Mesenchymal stem cell (in vitro differentiated cells and primary cell): ENCODE measurements at regions not wholly inside any gene's neighbourhood (a gene's known extent, or its start where the extent isn't known, plus 50 kb on each side); places are given as distances from the start of the nearest gene placed in this dataset.

Source experiments
- DNase-seq: peaks from one replicate; pipeline ENCODE4 v3.0.0-alpha.2; 2013
- H2AFZ ChIP-seq: one replicate; pipeline ENCODE4 v1.6.1; 2013; ENCODE audit warnings: low read depth, mild to moderate bottlenecking, control low read depth, inconsistent platforms, low read length, moderate library complexity
- H2AK5ac ChIP-seq: 2 replicates; pipeline ENCODE4 v1.6.1; 2013; ENCODE audit warnings: low read length, moderate library complexity, mild to moderate bottlenecking, inconsistent platforms; ENCODE audit not compliant: severe bottlenecking
- H2BK120ac ChIP-seq: one replicate; pipeline ENCODE4 v1.6.1; 2013; ENCODE audit warnings: low read depth, mild to moderate bottlenecking, inconsistent platforms, low read length, moderate library complexity
- H2BK12ac ChIP-seq, 2 experiments: one replicate each; pipeline ENCODE4 v1.6.1; 2013; ENCODE audit warnings: inconsistent platforms in 2 of 2, low read length in 2 of 2, mild to moderate bottlenecking in 2 of 2, moderate library complexity in 2 of 2, control low read depth in 1 of 2
- H2BK15ac ChIP-seq: one replicate; pipeline ENCODE4 v1.6.1; 2013; ENCODE audit warnings: mild to moderate bottlenecking, low read depth, inconsistent platforms; ENCODE audit not compliant: poor library complexity, severe bottlenecking
- H2BK5ac ChIP-seq: 2 replicates; pipeline ENCODE4 v1.6.1; 2013; ENCODE audit warnings: low read depth, mild to moderate bottlenecking, low read length, control low read depth, inconsistent platforms; ENCODE audit not compliant: poor library complexity, severe bottlenecking
- H3K14ac ChIP-seq, 2 experiments: one replicate each; pipeline ENCODE4 v1.6.1; 2013; ENCODE audit warnings: inconsistent platforms in 2 of 2, low read length in 2 of 2, control low read depth in 1 of 2, mild to moderate bottlenecking in 1 of 2, moderate library complexity in 1 of 2
- H3K18ac ChIP-seq, 2 experiments: one replicate each; pipeline ENCODE4 v1.6.1; 2013; ENCODE audit warnings: inconsistent platforms in 2 of 2, low read length in 2 of 2, control low read depth in 1 of 2, low read depth in 1 of 2, mild to moderate bottlenecking in 1 of 2
- H3K23ac ChIP-seq, 2 experiments: one replicate each; pipeline ENCODE4 v1.6.1; 2013; ENCODE audit warnings: inconsistent platforms in 2 of 2, low read length in 2 of 2, mild to moderate bottlenecking in 2 of 2, moderate library complexity in 2 of 2, control low read depth in 1 of 2
- H3K27ac ChIP-seq: 2 replicates; pipeline ENCODE4 v1.5.1; 2013; ENCODE audit warnings: mild to moderate bottlenecking, moderate library complexity, low read length, control low read depth, inconsistent platforms; ENCODE audit not compliant: poor library complexity, severe bottlenecking
- H3K27me3 ChIP-seq, 2 experiments: 2 replicates each; pipeline versions ENCODE4 v1.6.1 to v1.7.0; 2013; ENCODE audit warnings: low read length in 2 of 2, mild to moderate bottlenecking in 2 of 2, moderate library complexity in 2 of 2, control low read depth in 1 of 2, inconsistent platforms in 1 of 2; ENCODE audit not compliant: control insufficient read depth in 1 of 2, insufficient read depth in 1 of 2
- H3K36me3 ChIP-seq, 2 experiments: 2 replicates each; pipeline versions ENCODE4 v1.6.1 to v1.7.0; 2013; ENCODE audit warnings: low read length in 2 of 2, control low read depth in 1 of 2, inconsistent platforms in 1 of 2, low read depth in 1 of 2, mild to moderate bottlenecking in 1 of 2; ENCODE audit not compliant: insufficient read depth in 2 of 2, control insufficient read depth in 1 of 2
- H3K4ac ChIP-seq, 2 experiments: one replicate each; pipeline ENCODE4 v1.6.1; 2013; ENCODE audit warnings: inconsistent platforms in 2 of 2, low read length in 2 of 2, mild to moderate bottlenecking in 2 of 2, moderate library complexity in 2 of 2, control low read depth in 1 of 2, low read depth in 1 of 2
- H3K4me1 ChIP-seq: 2 replicates; pipeline ENCODE4 v1.6.1; 2013; ENCODE audit warnings: low read depth, low read length, control low read depth; ENCODE audit not compliant: control insufficient read depth, insufficient read depth
- H3K4me2 ChIP-seq: 2 replicates; pipeline ENCODE4 v1.6.1; 2013; ENCODE audit warnings: low read length, mild to moderate bottlenecking, inconsistent platforms; ENCODE audit not compliant: poor library complexity, severe bottlenecking
- H3K4me3 ChIP-seq, 2 experiments: 2 replicates each; pipeline versions ENCODE4 v1.5.1 to v1.7.0; 2013; ENCODE audit warnings: low read length in 2 of 2, mild to moderate bottlenecking in 2 of 2, control low read depth in 1 of 2, low read depth in 1 of 2; ENCODE audit not compliant: insufficient read depth in 1 of 2
- H3K79me1 ChIP-seq: replicated peaks from 2 replicates; pipeline ENCODE4 v1.6.1; 2013; ENCODE audit warnings: mild to moderate bottlenecking, control low read depth, low read length, inconsistent platforms; ENCODE audit not compliant: poor library complexity, severe bottlenecking
- H3K9ac ChIP-seq: 2 replicates; pipeline ENCODE4 v1.7.0; 2013; ENCODE audit warnings: mild to moderate bottlenecking, low read length, moderate library complexity
- H3K9me3 ChIP-seq: 2 replicates; pipeline ENCODE4 v1.7.0; 2013; ENCODE audit warnings: mild to moderate bottlenecking, low read length; ENCODE audit not compliant: control insufficient read depth
- H4K8ac ChIP-seq: one replicate; pipeline ENCODE4 v1.6.1; 2013; ENCODE audit warnings: inconsistent platforms, mild to moderate bottlenecking, low read length, moderate library complexity
- H4K91ac ChIP-seq: one replicate; pipeline ENCODE4 v1.6.1; 2013; ENCODE audit warnings: mild to moderate bottlenecking, low read length, inconsistent platforms
- WGBS: methylation state at CpG from one replicate; pipeline ENCODE4 v1.1.7; 2013; ENCODE audit warnings: mixed read lengths; 5-methylcytosine and 5-hydroxymethylcytosine counted together

DNA sequence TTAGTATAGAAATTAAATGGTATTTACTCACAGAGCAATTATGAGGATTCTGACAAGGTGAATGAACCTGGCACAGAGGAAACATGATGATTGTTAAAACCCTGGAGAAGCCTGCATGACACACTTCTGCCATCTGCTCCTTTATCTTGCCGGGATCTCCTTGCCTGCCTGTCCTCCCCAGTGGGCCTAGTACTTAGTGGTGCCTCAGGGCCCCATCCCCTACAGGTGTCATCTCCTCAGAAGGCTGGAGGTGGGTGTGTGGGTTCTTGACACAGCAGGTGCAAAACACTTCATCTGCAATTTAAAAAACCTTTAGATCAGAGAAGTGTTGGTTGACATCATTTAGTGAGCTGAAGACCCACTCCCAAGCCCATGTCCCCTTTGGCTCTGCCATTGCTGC, 261.2 kb downstream of the ADRA2A start:
- no peak overlapping the region for H2BK5ac ChIP-seq
- no peak overlapping the region for H3K18ac ChIP-seq
- no peak overlapping the region for H2AK5ac ChIP-seq
- peaks cover 0 to 13% of the 10 kb centered on the region in 2 experiments for H3K27me3 ChIP-seq
- no peak overlapping the region for H3K4ac ChIP-seq
- H3K4me2 ChIP-seq, result no peak overlapping the region
- H3K36me3 ChIP-seq, result no peaks in the 10 kb centered on the region
- H3K14ac ChIP-seq, result no peak overlapping the region
- peaks cover 28% of the 10 kb centered on the region for H3K9me3 ChIP-seq
- WGBS, result 80% methylated on average over 1 of the region's 1 CpG
- no peak overlapping the region for H4K91ac ChIP-seq
- no peak overlapping the region for H3K23ac ChIP-seq
- no peak overlapping the region for H3K9ac ChIP-seq
- no peak overlapping the region for H2BK12ac ChIP-seq
- H2BK120ac ChIP-seq, result no peak overlapping the region
- H4K8ac ChIP-seq, result no peak overlapping the region
- no peak overlapping the region for H2BK15ac ChIP-seq
- H3K79me1 ChIP-seq, result no peaks in the 10 kb centered on the region
- H3K4me1 ChIP-seq, result no peaks in the 10 kb centered on the region
- DNase-seq, result no peak
- H3K27ac ChIP-seq, result no peak overlapping the region
- no peak overlapping the region for H3K4me3 ChIP-seq
- H2AFZ ChIP-seq, result no peak overlapping the region

- WGBS, result 92% methylated on average over 3 of the region's 5 CpGs
Observed at GRCh38 chr10:111338805-111339204, 262.0 kb downstream of the ADRA2A start.

DNA sequence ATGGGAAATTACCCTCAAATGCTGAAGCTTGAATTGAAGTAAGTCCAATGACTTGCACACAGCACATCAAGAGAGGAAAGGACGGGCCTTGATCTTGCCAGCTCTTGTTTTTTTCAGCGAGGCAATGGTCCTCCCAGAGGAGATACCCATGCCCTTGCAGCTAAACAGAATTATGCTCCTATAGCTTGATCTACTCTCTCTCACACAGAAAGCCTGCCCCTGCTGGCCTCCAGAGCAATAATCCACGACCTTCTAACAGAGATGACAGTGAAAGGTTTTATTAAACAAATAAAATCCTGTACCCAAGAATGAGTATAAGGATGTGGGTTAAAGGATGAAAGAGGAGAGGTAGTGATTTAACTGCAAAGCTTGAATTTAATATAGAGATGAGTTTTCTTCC, 268.0 kb downstream of the ADRA2A start:
- Histone ChIP-seq H3K27ac (no peak overlapping the region), H3K79me1 (no peaks in the 10 kb centered on the region), H4K91ac (no peak overlapping the region), H2AK5ac (no peak overlapping the region), H3K9ac (no peak overlapping the region), H3K36me3 (no peaks in the 10 kb centered on the region), H3K27me3 (peaks cover 0 to 11% of the 10 kb centered on the region in 2 experiments), H3K14ac (no peak overlapping the region), H2BK120ac (no peak overlapping the region), H2AFZ (no peak overlapping the region), H4K8ac (no peak overlapping the region), H3K23ac (no peak overlapping the region), H3K4me2 (no peak overlapping the region), H3K4ac (no peak overlapping the region), H3K9me3 (peaks cover 14% of the 10 kb centered on the region), H3K18ac (no peak overlapping the region), H3K4me3 (no peak overlapping the region), H3K4me1 (no peaks in the 10 kb centered on the region), H2BK5ac (no peak overlapping the region), H2BK12ac (no peak overlapping the region), H2BK15ac (no peak overlapping the region)
- 49% methylated on average over 2 of the region's 3 CpGs for WGBS
- DNase-seq, result no peak

More at GRCh38 chr10:111338805-111339204, 262.0 kb downstream of the ADRA2A start:
- no peaks in the 10 kb centered on the region for H3K36me3 ChIP-seq
- H3K4me1 ChIP-seq, result no peaks in the 10 kb centered on the region
- no peak overlapping the region for H3K18ac ChIP-seq
- H2BK120ac ChIP-seq, result no peak overlapping the region
- no peak overlapping the region for H3K9ac ChIP-seq
- no peak overlapping the region for H2BK5ac ChIP-seq
- H3K23ac ChIP-seq, result no peak overlapping the region
- H4K91ac ChIP-seq, result no peak overlapping the region
- no peak overlapping the region for H3K4ac ChIP-seq
- H2AK5ac ChIP-seq, result no peak overlapping the region
- no peak overlapping the region for H3K4me3 ChIP-seq
- no peak overlapping the region for H2AFZ ChIP-seq
- no peak overlapping the region for H2BK12ac ChIP-seq
- no peak overlapping the region for H3K14ac ChIP-seq
- H3K9me3 ChIP-seq, result peaks cover 23% of the 10 kb centered on the region
- no peak overlapping the region for H3K27ac ChIP-seq
- no peaks in the 10 kb centered on the region for H3K79me1 ChIP-seq
- peaks cover 0 to 13% of the 10 kb centered on the region in 2 experiments for H3K27me3 ChIP-seq
- no peak for DNase-seq
- no peak overlapping the region for H4K8ac ChIP-seq
- no peak overlapping the region for H2BK15ac ChIP-seq
- no peak overlapping the region for H3K4me2 ChIP-seq

DNA sequence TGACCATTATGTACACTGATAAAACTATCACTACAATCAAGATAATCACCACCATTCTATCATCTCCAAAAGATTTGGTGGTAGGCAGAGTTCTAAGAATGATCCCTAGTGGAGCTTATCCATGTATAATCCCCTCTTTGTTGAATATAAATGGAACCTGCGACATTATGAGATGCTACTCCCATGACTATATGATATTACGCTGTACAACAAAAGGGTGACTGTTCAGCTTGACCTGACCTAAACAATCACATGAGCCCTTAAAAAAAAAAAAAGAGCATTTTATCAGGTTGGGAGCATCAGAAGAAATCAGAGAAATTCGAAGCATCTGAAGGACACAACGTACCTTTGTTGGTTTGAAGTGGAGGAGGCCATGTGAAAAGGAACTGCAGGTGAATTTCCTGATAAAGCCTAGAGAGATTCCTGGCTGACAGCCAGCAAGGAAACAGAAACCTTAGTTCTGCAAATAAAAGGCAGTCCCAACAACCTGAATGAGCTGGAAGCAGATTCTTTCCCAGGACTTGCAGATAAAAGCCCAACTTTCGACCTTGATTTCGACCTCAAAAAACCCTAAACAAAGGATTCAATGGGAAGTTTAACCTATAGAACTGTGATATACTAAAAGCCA, 270.7 kb downstream of the ADRA2A start:
- DNase-seq, result no peak

More for the DNA sequence above, 270.7 kb downstream of the ADRA2A start:
- no peak overlapping the region for H3K4me3 ChIP-seq
- no peak overlapping the region for H4K91ac ChIP-seq
- no peak overlapping the region for H3K4ac ChIP-seq
- H3K4me1 ChIP-seq, result no peaks in the 10 kb centered on the region
- H3K27ac ChIP-seq, result no peak overlapping the region
- H3K79me1 ChIP-seq, result no peaks in the 10 kb centered on the region
- H2AK5ac ChIP-seq, result no peak overlapping the region
- no peak overlapping the region for H3K23ac ChIP-seq
- 73% methylated on average over 4 of the region's 6 CpGs for WGBS
- no peak overlapping the region for H4K8ac ChIP-seq
- H2AFZ ChIP-seq, result no peak overlapping the region
- no peak overlapping the region for H2BK12ac ChIP-seq
- no peak overlapping the region for H2BK120ac ChIP-seq
- H3K36me3 ChIP-seq, result no peaks in the 10 kb centered on the region
- H3K4me2 ChIP-seq, result no peak overlapping the region
- H3K27me3 ChIP-seq, result peaks cover 0 to 11% of the 10 kb centered on the region in 2 experiments
- H2BK5ac ChIP-seq, result no peak overlapping the region
- no peak overlapping the region for H3K14ac ChIP-seq
- no peak overlapping the region for H3K18ac ChIP-seq
- H2BK15ac ChIP-seq, result no peak overlapping the region
- H3K9ac ChIP-seq, result no peak overlapping the region
- peaks cover 4% of the 10 kb centered on the region for H3K9me3 ChIP-seq
